HEK293T (cell line): ENCODE measurements at regions not wholly inside any gene's neighbourhood (a gene's known extent, or its start where the extent isn't known, plus 50 kb on each side); places are given as distances from the start of the nearest gene placed in this dataset.

ENCODE experiments used
- CTCF ChIA-PET: fragments of 350-600 bp; formaldehyde crosslinking; extraction: SDS; loops from one replicate; lab custom pipeline; 2021; ENCODE audit warnings: antibody characterized with exemption, inconsistent platforms; lab: Yijun Ruan, JAX
- POLR2A ChIA-PET: fragments of 350-600 bp; formaldehyde crosslinking; extraction: SDS; loops from one replicate; lab custom pipeline; 2020; ENCODE audit warnings: antibody characterized with exemption, inconsistent platforms; lab: Yijun Ruan, JAX
- DNase-seq: peaks from one replicate; pipeline ENCODE4 v3.0.0; 2012; ENCODE audit warnings: mixed read lengths; ENCODE audit errors: extremely low spot score
- ARNT ChIP-seq: fragments of 450-650 bp; IDR thresholded peaks from 2 replicates; pipeline ENCODE4 v1.6.1; 2017; ENCODE audit warnings: mild to moderate bottlenecking
- BHLHE40 ChIP-seq: fragments of 450-650 bp; IDR thresholded peaks from 2 replicates; pipeline ENCODE4 v1.6.1; 2016; ENCODE audit warnings: mild to moderate bottlenecking, moderate library complexity, borderline replicate concordance
- CTBP1 ChIP-seq: fragments of 450-650 bp; IDR thresholded peaks from 2 replicates; pipeline ENCODE4 v1.6.1; 2016; ENCODE audit warnings: borderline replicate concordance
- ELF4 ChIP-seq: fragments of 450-650 bp; IDR thresholded peaks from 2 replicates; pipeline ENCODE4 v1.6.1; 2017; ENCODE audit warnings: antibody characterized with exemption
- FOXA1 ChIP-seq: fragments of 450-650 bp; IDR thresholded peaks from 2 replicates; pipeline ENCODE4 v1.6.1; 2016; ENCODE audit warnings: mild to moderate bottlenecking
- FOXK2 ChIP-seq: fragments of 450-650 bp; IDR thresholded peaks from 2 replicates; pipeline ENCODE4 v1.6.1; 2016; ENCODE audit warnings: mild to moderate bottlenecking
- FOXM1 ChIP-seq: fragments of 450-650 bp; IDR thresholded peaks from 2 replicates; pipeline ENCODE4 v1.6.1; 2017; ENCODE audit warnings: mild to moderate bottlenecking, borderline replicate concordance
- HDGF ChIP-seq: fragments of 450-650 bp; IDR thresholded peaks from 2 replicates; pipeline ENCODE4 v1.6.1; 2017; ENCODE audit warnings: antibody characterized with exemption, borderline replicate concordance
- L3MBTL2 ChIP-seq: fragments of 450-650 bp; conservative IDR thresholded peaks from 2 replicates; pipeline ENCODE4 v1.6.1; 2016; ENCODE audit warnings: mild to moderate bottlenecking
- LEF1 ChIP-seq: fragments of 450-650 bp; IDR thresholded peaks from 2 replicates; pipeline ENCODE4 v1.6.1; 2017; ENCODE audit warnings: mild to moderate bottlenecking, borderline replicate concordance
- NFRKB ChIP-seq: fragments of 450-650 bp; IDR thresholded peaks from 2 replicates; pipeline ENCODE4 v1.6.1; 2016; ENCODE audit warnings: mild to moderate bottlenecking, moderate library complexity
- SP1 ChIP-seq: fragments of 450-650 bp; IDR thresholded peaks from 2 replicates; pipeline ENCODE4 v1.6.1; 2017
- SUZ12 ChIP-seq: fragments of 450-650 bp; IDR thresholded peaks from 2 replicates; pipeline ENCODE4 v1.6.1; 2016; ENCODE audit warnings: mild to moderate bottlenecking
- TARDBP ChIP-seq: fragments of 450-650 bp; IDR thresholded peaks from 2 replicates; pipeline ENCODE4 v1.6.1; 2016
- ZNF384 ChIP-seq: fragments of 450-650 bp; IDR thresholded peaks from 2 replicates; pipeline ENCODE4 v1.6.1; 2016
- TF ChIP-seq, protein P1 (sequence below): fragments of 450-650 bp; IDR thresholded peaks from 2 replicates; pipeline ENCODE4 v1.6.1; 2016

DNA sequence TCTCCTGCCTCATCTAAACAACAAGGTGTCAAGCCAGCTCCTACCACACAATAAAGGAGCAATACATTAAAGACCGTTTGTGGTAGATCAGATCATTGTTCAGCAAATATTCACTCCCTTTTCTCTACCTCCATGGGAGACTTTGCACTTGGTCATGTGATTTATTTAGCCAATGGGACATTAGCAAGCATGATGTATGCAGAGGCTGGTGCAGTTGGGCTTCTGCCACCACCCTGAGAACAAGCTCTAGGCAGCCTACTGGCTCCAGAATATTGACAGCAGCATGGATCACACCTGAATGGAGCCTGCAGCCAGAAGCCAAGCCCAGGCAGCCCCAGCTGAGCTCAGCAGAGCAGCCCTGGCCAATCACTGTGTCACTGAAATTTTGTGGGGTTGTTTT, 99.4 kb upstream of the UBE2E2 start:
- ChIA-PET CTCF (no interaction called here), POLR2A (no interaction called here)
- DNase-seq = no peak
- TF ChIP-seq FOXA1 (no peak), LEF1 (no peak), L3MBTL2 (no peak), CTBP1 (no peak), SP1 (no peak), FOXM1 (no peak), ARNT (no peak), SUZ12 (no peak), NFRKB (no peak), BHLHE40 (no peak), HDGF (no peak), TARDBP (no peak), ZNF384 (no peak), FOXK2 (no peak), ELF4 (no peak)
- TF ChIP-seq, protein P1, sequence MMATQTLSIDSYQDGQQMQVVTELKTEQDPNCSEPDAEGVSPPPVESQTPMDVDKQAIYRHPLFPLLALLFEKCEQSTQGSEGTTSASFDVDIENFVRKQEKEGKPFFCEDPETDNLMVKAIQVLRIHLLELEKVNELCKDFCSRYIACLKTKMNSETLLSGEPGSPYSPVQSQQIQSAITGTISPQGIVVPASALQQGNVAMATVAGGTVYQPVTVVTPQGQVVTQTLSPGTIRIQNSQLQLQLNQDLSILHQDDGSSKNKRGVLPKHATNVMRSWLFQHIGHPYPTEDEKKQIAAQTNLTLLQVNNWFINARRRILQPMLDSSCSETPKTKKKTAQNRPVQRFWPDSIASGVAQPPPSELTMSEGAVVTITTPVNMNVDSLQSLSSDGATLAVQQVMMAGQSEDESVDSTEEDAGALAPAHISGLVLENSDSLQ = no peak

DNA sequence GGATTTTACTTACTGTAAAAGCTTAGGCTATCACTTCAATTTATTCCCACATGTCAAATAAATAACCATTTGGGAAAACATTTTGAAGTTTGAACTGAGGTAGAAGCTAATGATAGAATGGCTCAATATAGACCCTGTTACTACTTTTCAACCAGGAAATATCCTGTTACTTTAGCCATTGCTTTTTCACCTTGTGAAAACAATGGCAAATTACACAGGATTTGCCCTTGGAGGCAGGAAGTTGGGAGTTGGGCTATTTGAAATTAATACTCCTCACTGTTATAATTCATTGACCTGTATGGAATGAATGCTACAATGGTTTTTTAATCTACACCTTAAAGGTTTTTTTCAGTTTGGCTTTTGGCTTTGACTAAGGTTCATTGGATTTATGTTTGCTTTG, 98.1 kb upstream of the UBE2E2 start:
- no peak for TF ChIP-seq TARDBP
- no peak for TF ChIP-seq ELF4
- no peak for TF ChIP-seq LEF1
- ChIA-PET POLR2A (no interaction called here), CTCF (no interaction called here)
- no peak for DNase-seq

DNA sequence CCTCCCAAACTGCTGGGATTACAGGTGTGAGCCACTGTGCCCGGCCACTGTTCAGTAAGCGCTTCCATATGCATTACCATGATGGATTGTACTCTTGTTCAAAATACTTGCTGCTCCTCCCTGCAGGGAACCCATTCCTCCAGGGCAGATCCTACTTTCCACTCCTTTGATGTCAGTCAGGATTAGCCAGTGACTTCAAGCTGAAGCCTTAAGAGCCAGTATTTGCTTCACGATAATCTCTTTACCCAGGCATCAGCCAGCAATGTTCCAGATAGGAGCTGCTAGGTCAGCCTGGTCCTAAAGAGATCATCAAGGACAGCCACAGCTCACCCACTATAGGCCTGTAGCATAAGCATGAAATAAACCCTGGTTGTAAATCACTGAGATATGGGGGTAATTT, 96.5 kb upstream of the UBE2E2 start:
- no peak for DNase-seq
- TF ChIP-seq, protein P1 = peak; percentile 69; the same call in 1 of the 2 replicates
- TF ChIP-seq FOXK2 (no peak), FOXM1 (no peak)
- CTCF ChIA-PET = no interaction called here
- POLR2A ChIA-PET = no interaction called here

DNA sequence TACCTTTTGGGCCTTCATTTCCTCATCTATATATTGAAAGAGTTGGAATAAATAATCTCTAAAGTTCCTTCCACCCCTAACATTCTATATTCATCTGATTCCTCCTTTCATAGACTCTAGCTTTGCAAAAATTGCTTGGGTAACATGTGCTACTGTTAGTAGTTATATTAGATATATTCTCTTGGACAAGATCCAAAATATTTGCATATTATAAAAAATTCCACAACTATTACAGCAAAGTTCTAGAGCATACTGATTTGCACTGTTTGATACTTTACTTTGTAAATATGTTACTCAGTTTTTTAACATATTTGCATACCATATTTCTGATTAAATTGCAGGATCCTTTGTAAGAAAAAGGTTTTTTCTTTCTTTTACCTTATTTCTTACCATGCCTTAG, 95.9 kb upstream of the UBE2E2 start:
- TF ChIP-seq FOXK2 = no peak
- no peak for TF ChIP-seq FOXM1
- no peak for TF ChIP-seq ELF4
- CTCF ChIA-PET = no interaction called here
- DNase-seq = no peak
- POLR2A ChIA-PET = no interaction called here

DNA sequence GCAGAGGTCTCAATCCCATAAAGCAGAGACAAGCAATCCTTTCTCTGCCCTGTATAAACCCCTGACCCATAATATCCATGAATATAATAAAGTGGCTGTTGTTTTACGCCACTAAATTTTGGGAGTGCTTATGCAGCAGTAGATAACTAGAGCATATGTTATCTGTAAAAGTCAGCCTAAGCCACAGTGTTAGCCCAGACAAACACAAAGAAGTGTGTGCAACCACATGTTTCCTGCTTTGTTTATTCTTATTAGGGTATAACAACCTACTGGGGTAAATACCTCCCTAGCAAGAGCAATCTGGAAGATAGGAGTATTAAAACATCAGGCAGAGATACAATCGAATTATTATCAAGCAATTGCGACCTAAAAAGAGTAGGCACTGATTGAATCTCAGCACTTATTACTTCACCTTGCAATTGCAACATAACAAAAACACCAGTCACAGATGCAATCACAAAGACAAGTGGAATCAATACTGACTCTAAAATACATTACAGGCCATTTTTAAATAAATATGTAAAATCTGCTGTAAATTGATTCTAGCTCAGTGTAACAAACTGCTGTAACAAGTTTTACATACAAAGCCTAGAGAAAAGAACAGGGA, 94.6 kb upstream of the UBE2E2 start:
- ChIA-PET CTCF (no interaction called here), POLR2A (no interaction called here)
- no peak for TF ChIP-seq L3MBTL2
- no peak for TF ChIP-seq CTBP1
- no peak for TF ChIP-seq TARDBP
- no peak for TF ChIP-seq ARNT
- no peak for TF ChIP-seq FOXM1
- no peak for TF ChIP-seq FOXK2
- TF ChIP-seq, protein P1 = no peak
- TF ChIP-seq NFRKB = no peak
- no peak for TF ChIP-seq SUZ12
- no peak for TF ChIP-seq ELF4
- TF ChIP-seq ZNF384 = no peak
- no peak for TF ChIP-seq FOXA1
- no peak for TF ChIP-seq HDGF
- TF ChIP-seq BHLHE40 = no peak
- no peak for TF ChIP-seq SP1
- TF ChIP-seq LEF1 = no peak
- DNase-seq = no peak

DNA sequence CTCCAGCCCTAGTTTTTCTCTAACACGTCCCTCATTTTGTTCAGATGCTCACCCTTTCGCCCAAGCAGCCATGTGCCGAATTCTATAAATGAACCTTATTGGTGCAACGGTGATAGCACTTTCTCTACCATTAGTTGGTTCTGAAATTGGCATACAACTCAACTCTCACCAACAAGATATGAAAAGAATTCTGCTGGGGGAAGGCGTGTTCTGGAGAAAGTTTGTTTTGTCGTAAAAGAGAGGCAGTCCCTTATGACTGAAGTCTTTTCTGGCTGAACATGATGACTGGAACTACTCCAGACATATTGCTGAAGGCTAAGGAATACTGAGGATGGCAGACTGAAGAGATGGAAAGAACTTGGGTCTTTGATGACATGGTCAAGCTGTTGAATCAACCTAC, 91.8 kb upstream of the UBE2E2 start:
- TF ChIP-seq FOXK2 (no peak), L3MBTL2 (no peak), ZNF384 (no peak), ELF4 (no peak), NFRKB (no peak)
- no peak for DNase-seq
- ChIA-PET POLR2A (no interaction called here), CTCF (no interaction called here)

DNA sequence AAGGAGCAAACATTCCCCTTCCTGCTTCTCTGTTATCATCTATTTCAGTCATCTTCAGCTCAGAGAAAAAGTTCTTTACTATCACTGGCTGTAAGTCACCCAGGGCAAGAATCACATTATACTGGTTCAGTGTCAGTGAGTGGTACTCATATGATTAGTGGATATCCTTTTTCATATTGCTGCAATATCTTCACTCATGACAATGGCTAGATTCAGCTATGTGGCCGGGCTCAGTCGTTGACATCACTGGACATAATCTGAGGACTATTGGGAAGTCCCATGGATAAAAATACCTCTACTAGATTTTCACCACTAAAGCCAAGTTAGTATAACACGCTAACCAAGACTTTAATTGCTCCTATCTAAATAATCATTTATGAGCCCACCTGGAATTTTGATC, 91.3 kb upstream of the UBE2E2 start:
- DNase-seq = no peak
- TF ChIP-seq LEF1 = no peak
- CTCF ChIA-PET = no interaction called here
- POLR2A ChIA-PET = no interaction called here

DNA sequence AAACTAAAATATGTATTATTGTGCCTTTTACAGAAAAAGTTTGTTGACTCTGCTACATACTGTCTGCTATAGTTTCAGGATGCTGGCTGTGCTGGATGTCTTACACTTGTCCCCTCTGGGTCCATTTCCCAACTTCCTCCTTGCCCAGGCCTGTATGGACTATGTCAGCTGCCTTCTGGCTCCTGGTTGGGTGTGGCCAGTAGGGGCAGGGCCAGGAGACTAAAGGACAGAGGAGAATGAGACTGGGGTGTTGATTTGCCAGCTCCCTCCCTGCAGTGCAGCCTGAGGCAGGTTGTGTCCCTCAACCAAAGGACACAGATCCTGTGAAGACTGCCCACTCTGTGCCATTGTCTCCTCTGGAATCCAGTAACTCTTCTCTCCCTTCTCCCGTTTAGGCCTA, 90.6 kb upstream of the UBE2E2 start:
- ChIA-PET CTCF (no interaction called here), POLR2A (no interaction called here)
- DNase-seq = no peak
- TF ChIP-seq L3MBTL2 (no peak), TARDBP (no peak), FOXK2 (no peak), FOXM1 (no peak), CTBP1 (no peak), SUZ12 (no peak), NFRKB (no peak), ELF4 (no peak), SP1 (no peak), FOXA1 (no peak), ZNF384 (no peak), LEF1 (no peak), ARNT (no peak), BHLHE40 (no peak), HDGF (no peak)
- TF ChIP-seq, protein P1 = no peak
